ENCODE measurements at regions not wholly inside any gene's neighbourhood (a gene's known extent, or its start where the extent isn't known, plus 50 kb on each side); places are given as distances from the start of the nearest gene placed in this dataset.

GRCh38 chr2:215530191-215530968 is 94.5 kb upstream of the FN1 start:
- Histone ChIP-seq H3K4me1 (no peaks in the 10 kb centered on the region), H3K27ac (no peak overlapping the region), H3K9me3 (no peaks in the 10 kb centered on the region), H3K27me3 (ENCODE audit: insufficient read depth in 3 of 3, low read length in 2 of 3) (no peaks in the 10 kb centered on the region), H3K36me3 (ENCODE audit: insufficient read depth in 1 of 2, low read depth in 1 of 2) (no peaks in the 10 kb centered on the region), H3K4me3 (no peak overlapping the region)
- ATAC-seq (no peak), DNase-seq (no peak)
- WGBS, 3 donors, result 79 to 90% (median 85%) methylated on average over 4 of the region's 4 CpGs
- intact Hi-C loops (cut with DNase I), result no loop called here
- no peak for TF ChIP-seq CTCF (IDR thresholded peaks at IDR 0.05)

GRCh38 chr2:215529271-215529670 is 93.4 kb upstream of the FN1 start:
- Histone ChIP-seq H3K36me3 (ENCODE audit: insufficient read depth in 1 of 2, low read depth in 1 of 2) (no peaks in the 10 kb centered on the region), H3K4me1 (no peaks in the 10 kb centered on the region), H3K27ac (no peak overlapping the region), H3K27me3 (ENCODE audit: insufficient read depth in 3 of 3, low read length in 2 of 3) (no peaks in the 10 kb centered on the region), H3K9me3 (no peaks in the 10 kb centered on the region), H3K4me3 (no peak overlapping the region)
- WGBS, 3 donors, result 83 to 89% (median 84%) methylated on average over 5 of the region's 5 CpGs
- ATAC-seq (no peak), DNase-seq (no peak)
- TF ChIP-seq CTCF (IDR thresholded peaks at IDR 0.05), result no peak
- intact Hi-C loops (cut with DNase I), result no loop called here

GRCh38 chr2:215528555-215528954 is 92.7 kb upstream of the FN1 start:
- Histone ChIP-seq H3K4me1 (no peaks in the 10 kb centered on the region), H3K27me3 (ENCODE audit: insufficient read depth in 3 of 3, low read length in 2 of 3) (no peaks in the 10 kb centered on the region), H3K9me3 (no peaks in the 10 kb centered on the region), H3K27ac (no peak overlapping the region), H3K36me3 (ENCODE audit: insufficient read depth in 1 of 2, low read depth in 1 of 2) (no peaks in the 10 kb centered on the region), H3K4me3 (no peak overlapping the region)
- ATAC-seq (no peak), DNase-seq (no peak)
- WGBS, 3 donors, result 58 to 76% (median 67%) methylated on average over 2 of the region's 2 CpGs
- intact Hi-C loops (cut with DNase I), result no loop called here
- TF ChIP-seq CTCF (IDR thresholded peaks at IDR 0.05), result no peak

GRCh38 chr2:215527736-215528135 is 91.9 kb upstream of the FN1 start:
- Histone ChIP-seq H3K9me3 (no peaks in the 10 kb centered on the region), H3K27me3 (ENCODE audit: insufficient read depth in 3 of 3, low read length in 2 of 3) (no peaks in the 10 kb centered on the region), H3K36me3 (ENCODE audit: insufficient read depth in 1 of 2, low read depth in 1 of 2) (no peaks in the 10 kb centered on the region), H3K4me3 (no peak overlapping the region), H3K4me1 (no peaks in the 10 kb centered on the region), H3K27ac (no peak overlapping the region)
- TF ChIP-seq CTCF (IDR thresholded peaks at IDR 0.05), result no peak
- ATAC-seq (no peak), DNase-seq (no peak)
- intact Hi-C loops (cut with DNase I), result no loop called here
- WGBS, 3 donors, result 36 to 48% (median 42%) methylated on average over 1 of the region's 1 CpG

GRCh38 chr2:215526341-215526740 is 90.5 kb upstream of the FN1 start:
- intact Hi-C loops (cut with DNase I), result no loop called here
- H3K9me3 ChIP-seq, result no peaks in the 10 kb centered on the region
- TF ChIP-seq CTCF (IDR thresholded peaks at IDR 0.05), result no peak
- H3K36me3 ChIP-seq (ENCODE audit: insufficient read depth in 1 of 2, low read depth in 1 of 2), result no peaks in the 10 kb centered on the region
- DNase-seq (no peak), ATAC-seq (no peak)
- 78 to 82% (median 82%) methylated on average over 4 of the region's 4 CpGs for WGBS, 3 donors
- H3K27me3 ChIP-seq (ENCODE audit: insufficient read depth in 3 of 3, low read length in 2 of 3), result no peaks in the 10 kb centered on the region
- no peaks in the 10 kb centered on the region for H3K4me1 ChIP-seq
- H3K4me3 ChIP-seq, result no peak overlapping the region
- no peak overlapping the region for H3K27ac ChIP-seq

All from psoas muscle (tissue), 7 donors.